Activated T-helper 1 cell treated with anti-CD3 and anti-CD28 coated beads, Interleukin-2, amount 50 U/mL, for 16 hours (primary cell): ENCODE measurements at regions not wholly inside any gene's neighbourhood (a gene's known extent, or its start where the extent isn't known, plus 50 kb on each side); places are given as distances from the start of the nearest gene placed in this dataset.

ENCODE experiments used
- DNase-seq, 2 donors: peaks; one replicate each; pipeline ENCODE4 v3.0.0-alpha.2; 2020; ENCODE audit warnings: low read depth in 1 of 2, low spot score in 1 of 2

GRCh38 chr2:120685066-120685973 is 50.3 kb upstream of the GLI2 start:
- DNase-seq = no peak
